HG03097 (cell line): ENCODE measurements at regions not wholly inside any gene's neighbourhood (a gene's known extent, or its start where the extent isn't known, plus 50 kb on each side); places are given as distances from the start of the nearest gene placed in this dataset.

ENCODE experiments used
- ATAC-seq: cut with Tn5 transposase; IDR thresholded peaks from one replicate; pipeline ENCODE4 v1.9.1; 2021; ENCODE audit not compliant: unreplicated experiment, low FRiP score

- no peak for ATAC-seq
These were observed 272.7 kb downstream of the BCL11B start for GRCh38 chr14:98999345-98999744.

GRCh38 chr14:98999901-99000300, 272.1 kb downstream of the BCL11B start:
- ATAC-seq = no peak

- ATAC-seq = no peak
These were observed 270.8 kb downstream of the BCL11B start for GRCh38 chr14:99001241-99001640.

- ATAC-seq = no peak
These were observed 268.4 kb downstream of the BCL11B start for GRCh38 chr14:99003646-99004045.

GRCh38 chr14:99004112-99004511, 267.9 kb downstream of the BCL11B start:
- no peak for ATAC-seq

- ATAC-seq = no peak
These were observed 265.7 kb downstream of the BCL11B start for GRCh38 chr14:99006276-99006675.

GRCh38 chr14:99007795-99008194, 264.2 kb downstream of the BCL11B start:
- ATAC-seq = no peak

- ATAC-seq = no peak
These were observed 262.1 kb downstream of the BCL11B start for GRCh38 chr14:99009871-99010270.

- ATAC-seq = no peak
These were observed 260.6 kb downstream of the BCL11B start for GRCh38 chr14:99011385-99011784.

- ATAC-seq = no peak
These were observed 259.3 kb downstream of the BCL11B start for GRCh38 chr14:99012703-99013102.

- ATAC-seq = no peak
These were observed 256.2 kb downstream of the BCL11B start for GRCh38 chr14:99015833-99016232.

GRCh38 chr14:99023371-99023770, 248.6 kb downstream of the BCL11B start:
- no peak for ATAC-seq

- ATAC-seq = no peak
These were observed 247.1 kb downstream of the BCL11B start for GRCh38 chr14:99024926-99025325.

GRCh38 chr14:99025418-99025817, 246.6 kb downstream of the BCL11B start:
- ATAC-seq = no peak

- no peak for ATAC-seq
These were observed 245.5 kb downstream of the BCL11B start for GRCh38 chr14:99026471-99026870.

- no peak for ATAC-seq
These were observed 244.0 kb downstream of the BCL11B start for GRCh38 chr14:99028041-99028440.

GRCh38 chr14:99028521-99028920, 243.5 kb downstream of the BCL11B start:
- no peak for ATAC-seq

GRCh38 chr14:99029145-99029915, 242.7 kb downstream of the BCL11B start:
- no peak for ATAC-seq

- ATAC-seq = no peak
These were observed 242.1 kb downstream of the BCL11B start for GRCh38 chr14:99029916-99030305.

GRCh38 chr14:99030454-99030853, 241.5 kb downstream of the BCL11B start:
- ATAC-seq = no peak

- no peak for ATAC-seq
These were observed 239.2 kb downstream of the BCL11B start for GRCh38 chr14:99032759-99033158.

- no peak for ATAC-seq
These were observed 238.0 kb downstream of the BCL11B start for GRCh38 chr14:99033951-99034350.

GRCh38 chr14:99034711-99035171, 237.3 kb downstream of the BCL11B start:
- ATAC-seq = no peak
